AG10803 (cell line): ENCODE measurements at regions not wholly inside any gene's neighbourhood (a gene's known extent, or its start where the extent isn't known, plus 50 kb on each side); places are given as distances from the start of the nearest gene placed in this dataset.

Experiments
- DNase-seq: peaks from one replicate; pipeline ENCODE4 v3.0.0; 2010; ENCODE audit warnings: low read depth
- H3K4me3 ChIP-seq: 2 replicates; pipeline ENCODE4 v1.5.1; 2011; ENCODE audit warnings: mild to moderate bottlenecking, low read length, control low read depth
- TF ChIP-seq, protein P1 (sequence below): conservative IDR thresholded peaks from 2 replicates; pipeline ENCODE4 v1.5.1; 2011; ENCODE audit warnings: mild to moderate bottlenecking, low read length, control low read depth, inconsistent platforms

DNA sequence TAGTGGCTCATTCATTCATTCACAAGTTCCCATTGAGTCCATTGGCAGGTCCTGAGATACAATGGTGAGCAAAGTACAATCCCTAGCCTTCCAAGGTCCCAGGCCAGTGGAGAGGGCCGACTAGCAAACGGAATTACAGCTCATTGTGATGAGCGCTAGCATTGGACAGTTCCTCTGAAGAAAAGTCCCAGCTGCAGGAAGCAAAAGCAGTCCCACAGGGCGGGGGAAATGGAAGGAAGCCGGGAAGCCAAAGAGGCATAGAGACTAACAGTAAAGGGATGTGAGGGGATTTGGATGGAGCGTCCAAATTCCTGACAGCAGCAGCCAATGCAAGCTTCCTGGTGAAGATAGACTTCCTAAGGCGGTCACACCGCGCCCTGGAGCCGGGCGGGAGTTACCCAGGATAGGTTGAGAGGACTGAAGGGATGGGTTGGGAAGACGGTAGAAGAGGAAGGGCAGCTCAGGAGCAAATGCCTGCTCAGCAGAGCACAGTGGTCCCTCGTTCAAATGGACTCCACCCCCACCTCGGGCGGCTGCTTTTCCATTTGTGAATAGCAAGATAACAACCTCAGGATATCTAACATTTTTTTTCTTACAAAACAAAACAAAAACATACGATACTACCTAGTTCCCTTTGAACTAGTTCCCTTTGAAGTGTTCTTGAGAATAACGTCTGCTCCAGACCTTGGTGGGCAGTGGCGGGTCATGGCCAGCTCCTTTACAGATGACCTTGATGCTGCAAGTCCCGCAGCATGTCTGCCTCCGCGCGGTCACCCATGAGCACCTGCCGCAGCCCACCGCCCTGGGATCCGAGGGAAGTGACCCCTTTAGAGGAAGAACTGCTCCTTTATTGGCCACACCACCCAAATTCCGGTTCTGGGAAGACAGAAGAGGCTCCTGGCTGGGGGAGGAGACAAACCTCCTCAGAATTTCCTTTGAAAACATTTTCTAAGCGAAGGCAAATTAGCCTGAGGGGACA is 132.9 kb downstream of the RASSF10 start:
- TF ChIP-seq, protein P1, sequence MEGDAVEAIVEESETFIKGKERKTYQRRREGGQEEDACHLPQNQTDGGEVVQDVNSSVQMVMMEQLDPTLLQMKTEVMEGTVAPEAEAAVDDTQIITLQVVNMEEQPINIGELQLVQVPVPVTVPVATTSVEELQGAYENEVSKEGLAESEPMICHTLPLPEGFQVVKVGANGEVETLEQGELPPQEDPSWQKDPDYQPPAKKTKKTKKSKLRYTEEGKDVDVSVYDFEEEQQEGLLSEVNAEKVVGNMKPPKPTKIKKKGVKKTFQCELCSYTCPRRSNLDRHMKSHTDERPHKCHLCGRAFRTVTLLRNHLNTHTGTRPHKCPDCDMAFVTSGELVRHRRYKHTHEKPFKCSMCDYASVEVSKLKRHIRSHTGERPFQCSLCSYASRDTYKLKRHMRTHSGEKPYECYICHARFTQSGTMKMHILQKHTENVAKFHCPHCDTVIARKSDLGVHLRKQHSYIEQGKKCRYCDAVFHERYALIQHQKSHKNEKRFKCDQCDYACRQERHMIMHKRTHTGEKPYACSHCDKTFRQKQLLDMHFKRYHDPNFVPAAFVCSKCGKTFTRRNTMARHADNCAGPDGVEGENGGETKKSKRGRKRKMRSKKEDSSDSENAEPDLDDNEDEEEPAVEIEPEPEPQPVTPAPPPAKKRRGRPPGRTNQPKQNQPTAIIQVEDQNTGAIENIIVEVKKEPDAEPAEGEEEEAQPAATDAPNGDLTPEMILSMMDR = no peak
- DNase-seq = no peak
- H3K4me3 ChIP-seq = no peak overlapping the region

DNA sequence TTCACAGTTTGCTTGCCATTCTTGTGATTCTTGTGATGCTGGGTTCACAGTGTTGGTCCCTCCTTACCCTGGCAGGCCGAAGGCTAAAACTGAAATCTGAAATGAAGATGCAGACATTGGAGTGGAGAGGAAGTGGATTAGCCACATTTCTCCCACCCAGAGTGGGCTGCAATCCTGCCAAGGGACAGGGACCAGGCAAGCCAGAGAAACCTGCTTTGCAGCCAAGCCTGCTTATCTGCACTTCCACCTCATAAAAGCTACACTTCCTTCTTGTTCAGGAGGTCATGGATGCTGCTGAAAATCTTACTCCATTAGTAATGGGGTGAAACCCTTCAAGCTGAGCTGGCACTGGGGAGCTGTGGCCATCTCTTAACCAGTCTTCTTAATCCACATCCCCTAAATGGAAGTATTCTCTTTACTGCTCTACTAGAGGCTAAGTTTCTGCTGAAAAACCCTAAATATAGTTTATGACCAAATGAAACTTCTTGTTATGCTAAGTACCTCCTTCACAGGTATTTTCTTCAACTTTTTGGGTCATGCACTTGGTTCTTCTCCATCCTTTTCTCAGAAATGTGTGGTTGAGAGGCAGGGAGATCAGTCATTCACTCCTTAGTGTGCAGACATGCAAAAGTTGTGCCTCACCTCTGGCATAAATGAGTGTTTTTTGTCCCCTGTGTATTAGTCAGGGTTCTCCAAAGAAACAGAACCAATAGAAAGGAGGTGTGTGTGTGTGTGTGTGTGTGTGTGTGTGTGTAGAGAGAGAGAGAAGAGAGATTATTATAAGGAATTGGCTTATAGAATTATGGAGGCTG is 133.9 kb upstream of the BMAL1 start:
- no peak overlapping the region for H3K4me3 ChIP-seq
- TF ChIP-seq, protein P1 = no peak
- DNase-seq = no peak

DNA sequence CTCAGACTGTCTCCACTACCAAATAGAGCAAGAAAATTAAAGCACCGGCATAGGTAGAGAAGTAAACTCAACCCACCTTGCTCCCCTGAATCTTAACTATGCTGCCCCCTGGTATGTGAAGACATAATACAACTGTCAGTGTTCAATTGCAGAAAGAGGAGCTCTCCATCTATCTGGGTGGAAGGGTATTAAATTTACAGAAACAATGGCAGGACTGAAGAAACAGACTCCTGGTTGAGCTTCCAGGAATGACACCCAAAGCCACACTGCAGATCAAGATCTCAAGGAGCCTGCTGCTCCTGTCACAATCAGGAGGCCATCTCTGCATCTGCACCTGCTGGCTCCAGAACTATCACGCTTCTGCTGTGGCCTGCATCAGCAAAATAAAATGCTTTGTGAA is 132.1 kb upstream of the BMAL1 start:
- no peak for DNase-seq
- TF ChIP-seq, protein P1 = no peak

DNA sequence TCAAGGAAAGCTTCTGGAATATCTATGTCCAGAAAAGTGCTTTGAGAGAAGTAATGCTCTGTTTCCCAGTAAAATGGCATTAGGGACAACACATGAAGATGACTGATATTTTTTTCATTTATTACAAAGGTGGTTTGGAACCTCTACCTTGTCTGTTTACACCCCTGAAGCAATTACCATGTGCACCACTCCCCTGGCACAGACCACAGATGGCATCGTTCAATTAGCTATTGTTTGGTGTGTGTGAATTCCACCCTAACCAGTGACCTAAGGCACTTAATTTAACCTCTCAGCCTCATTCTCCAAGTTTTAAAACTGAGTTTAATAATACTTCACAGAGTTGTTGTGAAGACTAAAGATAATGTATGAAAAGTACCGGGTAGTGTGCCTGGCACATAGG is 127.6 kb upstream of the BMAL1 start:
- TF ChIP-seq, protein P1 = no peak
- no peak for DNase-seq
- H3K4me3 ChIP-seq = no peak overlapping the region

More for the DNA sequence above, 132.1 kb upstream of the BMAL1 start:
- H3K4me3 ChIP-seq = no peak overlapping the region

DNA sequence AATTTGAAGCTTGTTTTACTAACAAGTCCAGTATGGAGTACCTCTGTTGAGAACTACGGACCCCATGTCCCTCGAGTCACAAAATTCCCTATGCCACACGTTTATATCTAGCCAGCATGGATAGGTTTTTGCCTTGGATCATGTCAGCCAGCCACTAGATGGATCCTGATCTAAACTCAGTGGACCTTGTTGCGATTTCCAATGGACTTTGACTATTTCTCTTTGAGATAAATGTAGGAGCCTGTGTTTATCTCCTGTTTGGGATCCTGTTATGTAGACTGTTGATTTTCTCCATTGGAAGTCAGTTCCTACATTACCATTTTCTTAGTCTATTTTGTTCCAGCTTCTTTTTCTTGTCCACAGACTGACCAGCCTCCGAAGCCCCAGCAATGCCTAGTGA is 127.1 kb upstream of the BMAL1 start:
- DNase-seq = no peak
- TF ChIP-seq, protein P1 = no peak
- H3K4me3 ChIP-seq = no peak overlapping the region

DNA sequence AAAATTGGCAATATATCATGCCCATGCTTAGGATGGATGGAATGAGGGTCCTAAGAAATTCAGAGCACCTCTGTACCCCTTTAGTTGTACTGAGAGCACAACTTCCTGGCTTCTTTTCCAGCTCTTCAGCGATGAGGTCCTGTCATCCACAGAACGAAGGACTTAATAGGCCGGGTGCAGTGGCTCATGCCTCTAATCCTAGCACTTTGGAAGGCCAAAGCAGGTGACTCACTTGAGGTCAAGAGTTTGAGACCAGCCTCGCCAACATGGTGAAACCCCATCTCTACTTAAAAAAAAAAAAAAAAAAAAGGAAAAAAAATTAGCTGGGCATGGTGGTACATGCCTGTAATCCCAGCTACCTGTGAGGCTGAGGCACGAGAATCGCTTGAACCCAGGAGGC is 125.3 kb upstream of the BMAL1 start:
- no peak for DNase-seq
- no peak overlapping the region for H3K4me3 ChIP-seq

More for the DNA sequence above, 125.3 kb upstream of the BMAL1 start:
- TF ChIP-seq, protein P1 = no peak
